Stimulated activated CD4-positive, alpha-beta T cell treated with anti-CD3 and anti-CD28 coated beads, Interleukin-2, amount 100 ng/mL, for 24 hours (primary cell): ENCODE measurements at regions not wholly inside any gene's neighbourhood (a gene's known extent, or its start where the extent isn't known, plus 50 kb on each side); places are given as distances from the start of the nearest gene placed in this dataset.
"Not testable (repeated sequence)": the region's sequence is repeated elsewhere in the genome, so short reads cannot be mapped to it uniquely, and the experiment has no call there.

Experiments
- DNase-seq, 2 donors: peaks; one replicate each; pipeline ENCODE4 v3.0.0-alpha.2; 2020

GRCh38 chr16:64092271-64092670 is 1029.6 kb downstream of the CDH11 start:
- DNase-seq, result no peak

- no peak for DNase-seq
Measured at GRCh38 chr16:64090327-64090726, 1031.5 kb downstream of the CDH11 start.

GRCh38 chr16:64089697-64090096 is 1032.2 kb downstream of the CDH11 start:
- DNase-seq, result no peak

GRCh38 chr16:64088838-64089237 is 1033.0 kb downstream of the CDH11 start:
- DNase-seq, result no peak

GRCh38 chr16:64085296-64085695 is 1036.6 kb downstream of the CDH11 start:
- DNase-seq, result no peak

GRCh38 chr16:64084706-64085105 is 1037.2 kb downstream of the CDH11 start:
- no peak for DNase-seq

- DNase-seq, result no peak
Measured at GRCh38 chr16:64083428-64084129, 1038.3 kb downstream of the CDH11 start.

GRCh38 chr16:64077242-64077641 is 1044.6 kb downstream of the CDH11 start:
- DNase-seq, result no peak

GRCh38 chr16:64074706-64075105 is 1047.2 kb downstream of the CDH11 start:
- no peak for DNase-seq

- not testable (repeated sequence) for DNase-seq
Measured at GRCh38 chr16:64072131-64072730, 1049.6 kb downstream of the CDH11 start.

GRCh38 chr16:64065523-64065922 is 1056.3 kb downstream of the CDH11 start:
- DNase-seq, result no peak

- DNase-seq, result no peak
Measured at GRCh38 chr16:64061621-64062020, 1060.2 kb downstream of the CDH11 start.

- DNase-seq, result no peak
Measured at GRCh38 chr16:64060631-64061030, 1061.2 kb downstream of the CDH11 start.

- DNase-seq, result no peak
Measured at GRCh38 chr16:64058685-64059084, 1063.2 kb downstream of the CDH11 start.

- DNase-seq, result no peak
Measured at GRCh38 chr16:64051824-64052223, 1070.0 kb downstream of the CDH11 start.

- no peak for DNase-seq
Measured at GRCh38 chr16:64047878-64048277, 1074.0 kb downstream of the CDH11 start.

- DNase-seq, result no peak
Measured at GRCh38 chr16:64047207-64047606, 1074.7 kb downstream of the CDH11 start.

GRCh38 chr16:64035337-64035736 is 1086.5 kb downstream of the CDH11 start:
- DNase-seq, result no peak

- DNase-seq, result no peak
Measured at GRCh38 chr16:64019339-64019738, 1102.5 kb downstream of the CDH11 start.

- no peak for DNase-seq
Measured at GRCh38 chr16:64017796-64018195, 1104.1 kb downstream of the CDH11 start.

GRCh38 chr16:64013856-64014255 is 1108.0 kb downstream of the CDH11 start:
- DNase-seq, result no peak

GRCh38 chr16:64012166-64012565 is 1109.7 kb downstream of the CDH11 start:
- DNase-seq, result no peak

GRCh38 chr16:64011650-64012049 is 1110.2 kb downstream of the CDH11 start:
- DNase-seq, result no peak

GRCh38 chr16:64008131-64008530 is 1113.7 kb downstream of the CDH11 start:
- no peak for DNase-seq

- DNase-seq, result no peak
Measured at GRCh38 chr16:64004116-64004515, 1117.7 kb downstream of the CDH11 start.
